GM12873 (cell line): ENCODE measurements at regions not wholly inside any gene's neighbourhood (a gene's known extent, or its start where the extent isn't known, plus 50 kb on each side); places are given as distances from the start of the nearest gene placed in this dataset.

Experiments used
- TF ChIP-seq, protein P1 (sequence below): IDR thresholded peaks from 2 replicates; pipeline ENCODE4 v1.5.1; 2012; ENCODE audit warnings: low read depth, mild to moderate bottlenecking, moderate library complexity, low read length, control low read depth; ENCODE audit not compliant: insufficient read depth; ENCODE audit errors: missing control alignments

DNA sequence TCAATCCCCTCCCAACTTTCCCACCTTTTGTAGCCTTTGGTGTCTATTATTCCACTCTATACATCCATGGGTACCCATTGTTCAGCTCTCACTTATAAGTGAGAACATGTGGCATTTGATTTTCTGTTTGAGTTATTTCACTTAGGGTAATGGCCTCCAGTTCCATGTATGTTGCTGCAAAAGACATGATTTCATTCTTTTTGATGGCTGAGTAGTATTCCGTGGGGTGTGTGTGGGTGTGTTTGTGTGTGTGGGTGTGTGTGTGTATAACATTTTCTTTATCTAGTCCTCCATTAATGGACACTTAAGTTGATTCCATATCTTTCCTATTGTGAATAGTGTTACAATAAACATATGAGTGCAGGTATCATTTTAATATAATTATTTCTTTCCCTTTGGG is 157.5 kb upstream of the FSTL4 start:
- TF ChIP-seq, protein P1, sequence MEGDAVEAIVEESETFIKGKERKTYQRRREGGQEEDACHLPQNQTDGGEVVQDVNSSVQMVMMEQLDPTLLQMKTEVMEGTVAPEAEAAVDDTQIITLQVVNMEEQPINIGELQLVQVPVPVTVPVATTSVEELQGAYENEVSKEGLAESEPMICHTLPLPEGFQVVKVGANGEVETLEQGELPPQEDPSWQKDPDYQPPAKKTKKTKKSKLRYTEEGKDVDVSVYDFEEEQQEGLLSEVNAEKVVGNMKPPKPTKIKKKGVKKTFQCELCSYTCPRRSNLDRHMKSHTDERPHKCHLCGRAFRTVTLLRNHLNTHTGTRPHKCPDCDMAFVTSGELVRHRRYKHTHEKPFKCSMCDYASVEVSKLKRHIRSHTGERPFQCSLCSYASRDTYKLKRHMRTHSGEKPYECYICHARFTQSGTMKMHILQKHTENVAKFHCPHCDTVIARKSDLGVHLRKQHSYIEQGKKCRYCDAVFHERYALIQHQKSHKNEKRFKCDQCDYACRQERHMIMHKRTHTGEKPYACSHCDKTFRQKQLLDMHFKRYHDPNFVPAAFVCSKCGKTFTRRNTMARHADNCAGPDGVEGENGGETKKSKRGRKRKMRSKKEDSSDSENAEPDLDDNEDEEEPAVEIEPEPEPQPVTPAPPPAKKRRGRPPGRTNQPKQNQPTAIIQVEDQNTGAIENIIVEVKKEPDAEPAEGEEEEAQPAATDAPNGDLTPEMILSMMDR = no peak

DNA sequence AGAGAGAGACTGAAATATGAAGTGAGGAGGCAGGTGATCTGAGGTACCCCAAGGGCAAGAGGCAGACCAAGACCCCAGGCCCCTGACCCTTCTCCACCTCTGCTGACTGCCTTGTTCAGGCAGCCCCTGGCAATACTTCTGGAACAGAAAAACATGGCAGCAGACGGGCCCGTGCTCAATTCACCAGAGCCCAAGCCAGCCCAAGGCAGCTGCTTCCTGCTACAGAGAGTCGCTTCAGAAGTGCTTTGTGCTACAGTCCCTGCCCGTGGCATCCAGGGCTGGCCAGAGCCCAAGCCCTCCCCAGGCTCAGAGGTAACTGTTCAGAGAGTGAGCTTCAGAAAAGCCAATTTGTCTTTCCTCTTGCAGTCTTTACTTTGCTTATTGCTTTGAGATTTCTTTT is 151.4 kb upstream of the FSTL4 start:
- TF ChIP-seq, protein P1 = no peak

DNA sequence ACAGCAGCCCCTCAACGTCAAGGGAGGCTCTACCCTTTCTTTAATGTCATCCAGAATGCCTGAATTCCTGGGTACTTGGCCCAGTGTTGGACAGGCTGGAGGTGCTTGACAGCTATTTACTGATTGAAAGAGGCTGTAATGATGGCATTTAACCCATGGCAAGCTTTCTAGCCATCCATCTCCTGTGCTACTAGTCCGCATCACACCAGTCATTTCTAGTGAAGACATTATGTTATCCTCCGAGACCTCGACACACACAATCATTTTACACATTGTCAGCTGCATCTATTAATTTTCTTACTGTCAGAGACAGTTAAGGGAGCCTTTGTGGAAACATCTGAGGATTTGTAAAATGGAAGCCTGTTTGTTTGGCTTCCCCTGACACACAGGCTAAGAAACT is 149.3 kb upstream of the FSTL4 start:
- TF ChIP-seq, protein P1 = no peak

- TF ChIP-seq, protein P1 = no peak
Measured at GRCh38 chr5:133760532-133760931, 148.2 kb upstream of the FSTL4 start.

DNA sequence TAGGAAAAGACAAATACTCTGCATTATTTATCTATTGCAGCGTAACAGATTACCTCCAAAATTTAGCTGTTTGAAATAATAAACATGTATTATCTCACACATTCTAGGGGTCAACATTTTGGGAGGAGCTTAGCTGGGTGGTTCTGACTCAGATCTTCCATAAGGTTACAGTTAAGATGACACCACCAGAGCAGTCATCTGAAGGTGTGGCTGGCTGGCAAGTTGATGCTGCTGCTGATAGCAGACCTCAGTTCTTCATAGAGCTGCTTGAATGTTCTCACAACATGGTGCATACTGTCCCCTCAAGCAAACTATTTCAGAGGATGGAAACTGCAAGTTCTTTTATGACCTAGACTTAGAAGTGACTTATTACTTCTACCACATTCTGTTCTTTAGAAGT is 146.3 kb upstream of the FSTL4 start:
- TF ChIP-seq, protein P1 = no peak

DNA sequence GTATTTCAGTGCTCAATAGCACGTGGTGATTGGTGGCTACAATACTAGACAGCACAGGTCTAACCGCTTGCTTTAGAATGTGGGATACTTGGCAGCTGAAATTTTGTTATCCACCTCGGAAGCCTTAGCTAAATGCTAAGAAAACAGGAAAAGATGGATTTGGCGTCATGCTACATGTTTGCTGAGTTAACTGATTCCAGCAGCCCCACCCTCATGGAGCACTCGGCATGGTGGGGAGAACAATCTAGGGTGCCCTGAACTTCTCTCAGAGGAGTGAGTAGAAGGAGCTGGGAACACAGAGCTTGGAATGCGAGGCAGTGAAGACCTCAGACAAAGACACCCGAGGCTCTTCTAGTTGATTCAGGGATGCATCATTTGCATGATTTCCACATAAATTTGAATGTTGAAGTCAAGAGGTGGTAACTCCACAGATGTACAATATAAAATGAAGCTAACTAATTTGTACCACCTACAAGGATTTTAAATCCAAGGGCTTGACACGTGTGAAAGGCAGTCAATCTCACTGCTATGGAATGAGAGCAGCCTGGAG is 145.1 kb upstream of the FSTL4 start:
- TF ChIP-seq, protein P1 = no peak

- TF ChIP-seq, protein P1 = no peak
Measured at GRCh38 chr5:133756756-133757155, 144.4 kb upstream of the FSTL4 start.
